GM23338 (cell line): ENCODE measurements at regions not wholly inside any gene's neighbourhood (a gene's known extent, or its start where the extent isn't known, plus 50 kb on each side); places are given as distances from the start of the nearest gene placed in this dataset.

ENCODE experiments used
- ATAC-seq: fragments of 200-7000 bp; cut with Tn5 transposase; 3 replicates; pipeline ENCODE4 v1.9.1; 2020
- DNase-seq: peaks from one replicate; pipeline ENCODE4 v3.0.0-alpha.2; 2015; ENCODE audit warnings: low spot score
- H2AFZ ChIP-seq: fragments of 200-600 bp; sonication (generic); 2 replicates; pipeline ENCODE4 v1.8.0; 2016; ENCODE audit warnings: antibody characterized with exemption, mild to moderate bottlenecking, moderate library complexity
- H3F3A ChIP-seq: fragments of 200-600 bp; sonication (generic); replicated peaks from 2 replicates; pipeline ENCODE4 v1.8.0; 2017; ENCODE audit warnings: antibody characterized with exemption, mixed run types, low read depth
- H3K27ac ChIP-seq: fragments of 200-600 bp; sonication (generic); 2 replicates; pipeline ENCODE4 v1.6.1; 2016; ENCODE audit warnings: low read depth
- H3K27me3 ChIP-seq: fragments of 200-600 bp; sonication (generic); 2 replicates; pipeline ENCODE4 v1.8.0; 2016; ENCODE audit warnings: mild to moderate bottlenecking, mixed run types, moderate library complexity; ENCODE audit not compliant: insufficient read depth
- H3K36me3 ChIP-seq: fragments of 200-600 bp; sonication (generic); 2 replicates; pipeline ENCODE4 v1.8.0; 2016; ENCODE audit warnings: mild to moderate bottlenecking; ENCODE audit not compliant: insufficient read depth
- H3K4me1 ChIP-seq: fragments of 200-600 bp; sonication (generic); 2 replicates; pipeline ENCODE4 v1.8.0; 2016; ENCODE audit warnings: mild to moderate bottlenecking, moderate library complexity; ENCODE audit not compliant: insufficient read depth
- H3K4me2 ChIP-seq: fragments of 200-600 bp; sonication (generic); 2 replicates; pipeline ENCODE4 v1.7.1; 2017; ENCODE audit warnings: mixed run types
- H3K4me3 ChIP-seq: fragments of 200-600 bp; sonication (generic); 2 replicates; pipeline ENCODE4 v1.6.1; 2016; ENCODE audit warnings: mixed run types
- H3K79me2 ChIP-seq: fragments of 200-600 bp; sonication (generic); replicated peaks from 2 replicates; pipeline ENCODE4 v1.8.0; 2017; ENCODE audit warnings: mild to moderate bottlenecking; ENCODE audit not compliant: insufficient read depth
- H3K9me2 ChIP-seq: fragments of 200-600 bp; sonication (generic); 2 replicates; pipeline ENCODE4 v1.8.0; 2017; ENCODE audit not compliant: insufficient read depth
- H4K20me1 ChIP-seq: fragments of 200-600 bp; sonication (generic); replicated peaks from 2 replicates; pipeline ENCODE4 v1.8.0; 2017; ENCODE audit warnings: mild to moderate bottlenecking; ENCODE audit not compliant: insufficient read depth
- H3K27ac Mint-ChIP-seq: 2 replicates; pipeline ENCODE4 v1.8.0; 2020; ENCODE audit warnings: inconsistent platforms, mild to moderate bottlenecking, moderate library complexity, mixed read lengths
- H3K27me3 Mint-ChIP-seq: 3 replicates; pipeline ENCODE4 v1.8.0; 2022; ENCODE audit warnings: low read depth, mild to moderate bottlenecking, moderate library complexity, mixed read lengths, inconsistent platforms; ENCODE audit not compliant: insufficient read depth, poor library complexity
- H3K36me3 Mint-ChIP-seq: 3 replicates; pipeline ENCODE4 v1.8.0; 2021; ENCODE audit warnings: low read depth, mild to moderate bottlenecking, inconsistent platforms, moderate library complexity, mixed read lengths
- H3K4me1 Mint-ChIP-seq: 3 replicates; pipeline ENCODE4 v1.8.0; 2020; ENCODE audit warnings: mild to moderate bottlenecking, inconsistent platforms, mixed read lengths
- H3K4me3 Mint-ChIP-seq: 3 replicates; pipeline ENCODE4 v1.8.0; 2021; ENCODE audit warnings: moderate library complexity, mild to moderate bottlenecking, inconsistent platforms, mixed read lengths
- H3K9me3 Mint-ChIP-seq: 3 replicates; pipeline ENCODE4 v1.8.0; 2020; ENCODE audit warnings: moderate library complexity, mild to moderate bottlenecking, inconsistent platforms, mixed read lengths
- CREB1 ChIP-seq: fragments of 250-450 bp; sonication (Bioruptor Pico); IDR thresholded peaks from 2 replicates; pipeline ENCODE4 v1.5.0; 2020; ENCODE audit warnings: low read depth, mild to moderate bottlenecking, moderate library complexity
- ETS1 ChIP-seq: IDR thresholded peaks from 2 replicates; pipeline ENCODE4 v1.6.1; 2016; ENCODE audit warnings: antibody characterized with exemption
- EZH2 ChIP-seq: fragments of 200-600 bp; sonication (generic); IDR thresholded peaks from one replicate; pipeline ENCODE4 v1.8.0; 2017; ENCODE audit warnings: antibody characterized with exemption, mild to moderate bottlenecking, low read depth; ENCODE audit not compliant: unreplicated experiment
- EZH2phosphoT487 ChIP-seq: fragments of 200-600 bp; sonication (generic); IDR thresholded peaks from one replicate; pipeline ENCODE4 v1.8.1; 2018; ENCODE audit warnings: antibody characterized with exemption; ENCODE audit not compliant: unreplicated experiment
- JUNB ChIP-seq: IDR thresholded peaks from one replicate; pipeline ENCODE4 v1.6.1; 2016; ENCODE audit warnings: antibody characterized with exemption; ENCODE audit not compliant: unreplicated experiment
- POLR2AphosphoS5 ChIP-seq: IDR thresholded peaks from 2 replicates; pipeline ENCODE4 v1.6.1; 2016; ENCODE audit warnings: antibody characterized with exemption, low read depth
- REST ChIP-seq: IDR thresholded peaks from one replicate; pipeline ENCODE4 v1.6.1; 2018; ENCODE audit warnings: antibody characterized with exemption; ENCODE audit not compliant: unreplicated experiment
- STAT1 ChIP-seq: IDR thresholded peaks from one replicate; pipeline ENCODE4 v1.6.1; 2016; ENCODE audit warnings: antibody characterized with exemption; ENCODE audit not compliant: unreplicated experiment
- ZNF114 ChIP-seq: fragments of 250-450 bp; sonication (Bioruptor Pico); IDR thresholded peaks from 2 replicates; pipeline ENCODE4 v1.5.0; 2020; ENCODE audit warnings: mild to moderate bottlenecking, moderate library complexity
- ZNF331 ChIP-seq: fragments of 250-450 bp; sonication (Bioruptor Pico); IDR thresholded peaks from 2 replicates; pipeline ENCODE4 v1.5.0; 2020; ENCODE audit warnings: low read depth, mild to moderate bottlenecking, moderate library complexity
- TF ChIP-seq, protein P1 (sequence below): fragments of 250-450 bp; sonication (Bioruptor Pico); IDR thresholded peaks from 2 replicates; pipeline ENCODE4 v1.5.0; 2020; ENCODE audit warnings: mild to moderate bottlenecking, moderate library complexity

GRCh38 chr13:56134524-56134923, 1006.2 kb upstream of the PRR20A start:
- Histone ChIP-seq H3K27ac (no peak overlapping the region), H2AFZ (no peak overlapping the region; the same call in 1 of the 2 replicates), H3F3A (no peaks in the 10 kb centered on the region), H3K79me2 (no peaks in the 10 kb centered on the region), H3K4me1 (no peaks in the 10 kb centered on the region), H3K4me3 (no peak overlapping the region), H3K27me3 (no peaks in the 10 kb centered on the region), H3K36me3 (0 out of 2 replicates have a peak, but pooled peaks cover 4% of the 10 kb centered on the region), H3K4me2 (no peak overlapping the region), H4K20me1 (no peaks in the 10 kb centered on the region), H3K9me2 (peaks cover 6% of the 10 kb centered on the region; the same call in 1 of the 2 replicates)
- ATAC-seq (no peak), DNase-seq (no peak)
- H3K36me3 Mint-ChIP-seq: peaks cover 3% of the 10 kb centered on the region; the same call in 2 of the 3 replicates
- H3K27me3 Mint-ChIP-seq: peaks cover 3% of the 10 kb centered on the region
- H3K9me3 Mint-ChIP-seq: peaks cover 12% of the 10 kb centered on the region; the same call in 2 of the 3 replicates
- H3K4me1 Mint-ChIP-seq: no peaks in the 10 kb centered on the region
- H3K4me3 Mint-ChIP-seq: no peak overlapping the region
- H3K27ac Mint-ChIP-seq: no peak overlapping the region
- TF ChIP-seq CREB1: no peak
- TF ChIP-seq STAT1: no peak
- TF ChIP-seq ZNF114 (CRISPR knock-in tag): no peak
- TF ChIP-seq REST: no peak
- TF ChIP-seq, protein P1, sequence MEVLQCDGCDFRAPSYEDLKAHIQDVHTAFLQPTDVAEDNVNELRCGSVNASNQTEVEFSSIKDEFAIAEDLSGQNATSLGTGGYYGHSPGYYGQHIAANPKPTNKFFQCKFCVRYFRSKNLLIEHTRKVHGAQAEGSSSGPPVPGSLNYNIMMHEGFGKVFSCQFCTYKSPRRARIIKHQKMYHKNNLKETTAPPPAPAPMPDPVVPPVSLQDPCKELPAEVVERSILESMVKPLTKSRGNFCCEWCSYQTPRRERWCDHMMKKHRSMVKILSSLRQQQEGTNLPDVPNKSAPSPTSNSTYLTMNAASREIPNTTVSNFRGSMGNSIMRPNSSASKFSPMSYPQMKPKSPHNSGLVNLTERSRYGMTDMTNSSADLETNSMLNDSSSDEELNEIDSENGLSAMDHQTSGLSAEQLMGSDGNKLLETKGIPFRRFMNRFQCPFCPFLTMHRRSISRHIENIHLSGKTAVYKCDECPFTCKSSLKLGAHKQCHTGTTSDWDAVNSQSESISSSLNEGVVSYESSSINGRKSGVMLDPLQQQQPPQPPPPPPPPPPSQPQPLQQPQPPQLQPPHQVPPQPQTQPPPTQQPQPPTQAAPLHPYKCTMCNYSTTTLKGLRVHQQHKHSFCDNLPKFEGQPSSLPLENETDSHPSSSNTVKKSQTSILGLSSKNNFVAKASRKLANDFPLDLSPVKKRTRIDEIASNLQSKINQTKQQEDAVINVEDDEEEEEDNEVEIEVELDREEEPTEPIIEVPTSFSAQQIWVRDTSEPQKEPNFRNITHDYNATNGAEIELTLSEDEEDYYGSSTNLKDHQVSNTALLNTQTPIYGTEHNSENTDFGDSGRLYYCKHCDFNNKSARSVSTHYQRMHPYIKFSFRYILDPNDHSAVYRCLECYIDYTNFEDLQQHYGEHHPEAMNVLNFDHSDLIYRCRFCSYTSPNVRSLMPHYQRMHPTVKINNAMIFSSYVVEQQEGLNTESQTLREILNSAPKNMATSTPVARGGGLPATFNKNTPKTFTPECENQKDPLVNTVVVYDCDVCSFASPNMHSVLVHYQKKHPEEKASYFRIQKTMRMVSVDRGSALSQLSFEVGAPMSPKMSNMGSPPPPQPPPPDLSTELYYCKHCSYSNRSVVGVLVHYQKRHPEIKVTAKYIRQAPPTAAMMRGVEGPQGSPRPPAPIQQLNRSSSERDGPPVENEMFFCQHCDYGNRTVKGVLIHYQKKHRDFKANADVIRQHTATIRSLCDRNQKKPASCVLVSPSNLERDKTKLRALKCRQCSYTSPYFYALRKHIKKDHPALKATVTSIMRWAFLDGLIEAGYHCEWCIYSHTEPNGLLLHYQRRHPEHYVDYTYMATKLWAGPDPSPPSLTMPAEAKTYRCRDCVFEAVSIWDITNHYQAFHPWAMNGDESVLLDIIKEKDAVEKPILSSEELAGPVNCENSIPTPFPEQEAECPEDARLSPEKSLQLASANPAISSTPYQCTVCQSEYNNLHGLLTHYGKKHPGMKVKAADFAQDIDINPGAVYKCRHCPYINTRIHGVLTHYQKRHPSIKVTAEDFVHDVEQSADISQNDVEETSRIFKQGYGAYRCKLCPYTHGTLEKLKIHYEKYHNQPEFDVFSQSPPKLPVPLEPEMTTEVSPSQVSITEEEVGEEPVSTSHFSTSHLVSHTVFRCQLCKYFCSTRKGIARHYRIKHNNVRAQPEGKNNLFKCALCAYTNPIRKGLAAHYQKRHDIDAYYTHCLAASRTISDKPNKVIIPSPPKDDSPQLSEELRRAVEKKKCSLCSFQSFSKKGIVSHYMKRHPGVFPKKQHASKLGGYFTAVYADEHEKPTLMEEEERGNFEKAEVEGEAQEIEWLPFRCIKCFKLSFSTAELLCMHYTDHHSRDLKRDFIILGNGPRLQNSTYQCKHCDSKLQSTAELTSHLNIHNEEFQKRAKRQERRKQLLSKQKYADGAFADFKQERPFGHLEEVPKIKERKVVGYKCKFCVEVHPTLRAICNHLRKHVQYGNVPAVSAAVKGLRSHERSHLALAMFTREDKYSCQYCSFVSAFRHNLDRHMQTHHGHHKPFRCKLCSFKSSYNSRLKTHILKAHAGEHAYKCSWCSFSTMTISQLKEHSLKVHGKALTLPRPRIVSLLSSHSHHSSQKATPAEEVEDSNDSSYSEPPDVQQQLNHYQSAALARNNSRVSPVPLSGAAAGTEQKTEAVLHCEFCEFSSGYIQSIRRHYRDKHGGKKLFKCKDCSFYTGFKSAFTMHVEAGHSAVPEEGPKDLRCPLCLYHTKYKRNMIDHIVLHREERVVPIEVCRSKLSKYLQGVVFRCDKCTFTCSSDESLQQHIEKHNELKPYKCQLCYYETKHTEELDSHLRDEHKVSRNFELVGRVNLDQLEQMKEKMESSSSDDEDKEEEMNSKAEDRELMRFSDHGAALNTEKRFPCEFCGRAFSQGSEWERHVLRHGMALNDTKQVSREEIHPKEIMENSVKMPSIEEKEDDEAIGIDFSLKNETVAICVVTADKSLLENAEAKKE (CRISPR knock-in tag): no peak
- TF ChIP-seq EZH2phosphoT487: no peak
- no peak for TF ChIP-seq ETS1
- no peak for TF ChIP-seq JUNB
- TF ChIP-seq EZH2: no peak
- no peak for TF ChIP-seq POLR2AphosphoS5
- no peak for TF ChIP-seq ZNF331
